Stimulated activated CD4-positive, alpha-beta T cell treated with anti-CD3 and anti-CD28 coated beads, Interleukin-1b, Interleukin-23, amount 100 ng/mL, for 48 hours (primary cell): ENCODE measurements at regions not wholly inside any gene's neighbourhood (a gene's known extent, or its start where the extent isn't known, plus 50 kb on each side); places are given as distances from the start of the nearest gene placed in this dataset.

Source experiments
- DNase-seq: peaks from one replicate; pipeline ENCODE4 v3.0.0-alpha.2; 2020

GRCh38 chr1:209421978-209422680 lies 161.4 kb upstream of the CAMK1G start:
- no peak for DNase-seq

GRCh38 chr1:209425959-209426358 lies 157.6 kb upstream of the CAMK1G start:
- DNase-seq = no peak

- no peak for DNase-seq
These were observed 156.2 kb upstream of the CAMK1G start for GRCh38 chr1:209427277-209427676.

- no peak for DNase-seq
These were observed 155.7 kb upstream of the CAMK1G start for GRCh38 chr1:209427811-209428210.

GRCh38 chr1:209428241-209428921 lies 155.1 kb upstream of the CAMK1G start:
- no peak for DNase-seq

- DNase-seq = no peak
These were observed 153.9 kb upstream of the CAMK1G start for GRCh38 chr1:209429611-209430010.

- no peak for DNase-seq
These were observed 153.4 kb upstream of the CAMK1G start for GRCh38 chr1:209430107-209430506.

- no peak for DNase-seq
These were observed 152.7 kb upstream of the CAMK1G start for GRCh38 chr1:209430821-209431259.

GRCh38 chr1:209431402-209431801 lies 152.1 kb upstream of the CAMK1G start:
- DNase-seq = no peak

- no peak for DNase-seq
These were observed 151.6 kb upstream of the CAMK1G start for GRCh38 chr1:209431813-209432442.

- no peak for DNase-seq
These were observed 151.1 kb upstream of the CAMK1G start for GRCh38 chr1:209432443-209432825.

GRCh38 chr1:209433649-209434031 lies 149.9 kb upstream of the CAMK1G start:
- DNase-seq = no peak

GRCh38 chr1:209434066-209434465 lies 149.4 kb upstream of the CAMK1G start:
- DNase-seq = no peak

- no peak for DNase-seq
These were observed 148.8 kb upstream of the CAMK1G start for GRCh38 chr1:209434631-209435217.

GRCh38 chr1:209435654-209436566 lies 147.6 kb upstream of the CAMK1G start:
- peak; percentile 44 for DNase-seq

GRCh38 chr1:209439828-209440227 lies 143.7 kb upstream of the CAMK1G start:
- DNase-seq = no peak

GRCh38 chr1:209443361-209443931 lies 140.1 kb upstream of the CAMK1G start:
- no peak for DNase-seq

- DNase-seq = no peak
These were observed 139.4 kb upstream of the CAMK1G start for GRCh38 chr1:209443975-209444651.

- DNase-seq = no peak
These were observed 138.6 kb upstream of the CAMK1G start for GRCh38 chr1:209444961-209445360.

- DNase-seq = no peak
These were observed 137.9 kb upstream of the CAMK1G start for GRCh38 chr1:209445576-209445975.

GRCh38 chr1:209446356-209446755 lies 137.2 kb upstream of the CAMK1G start:
- DNase-seq = no peak
